ENCODE measurements at regions not wholly inside any gene's neighbourhood (a gene's known extent, or its start where the extent isn't known, plus 50 kb on each side); places are given as distances from the start of the nearest gene placed in this dataset.

DNA sequence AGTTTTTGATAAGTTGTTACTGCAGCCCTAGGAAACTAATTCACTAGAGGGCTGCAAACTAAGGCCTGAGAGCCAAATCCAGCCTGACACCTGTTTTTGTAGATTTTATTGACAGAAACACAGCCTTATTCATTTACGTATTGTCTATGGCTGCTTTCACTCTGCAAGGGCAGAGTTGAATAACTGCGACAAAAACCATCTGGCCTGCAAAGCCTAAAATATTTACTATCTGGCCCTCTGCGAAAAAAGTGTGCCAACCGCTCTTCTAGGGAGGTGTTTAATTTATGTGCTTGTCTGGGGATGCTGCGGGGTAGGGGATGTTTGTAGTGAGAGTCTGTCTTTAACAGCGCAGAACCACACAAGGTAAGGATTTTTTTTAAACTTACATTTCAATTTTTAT lies 165.0 kb upstream of the RBFOX1 start:
- TF ChIP-seq EZH2 (IDR thresholded peaks at IDR 0.05; ENCODE audit: low read length), result no peak
- TF ChIP-seq, protein P1, sequence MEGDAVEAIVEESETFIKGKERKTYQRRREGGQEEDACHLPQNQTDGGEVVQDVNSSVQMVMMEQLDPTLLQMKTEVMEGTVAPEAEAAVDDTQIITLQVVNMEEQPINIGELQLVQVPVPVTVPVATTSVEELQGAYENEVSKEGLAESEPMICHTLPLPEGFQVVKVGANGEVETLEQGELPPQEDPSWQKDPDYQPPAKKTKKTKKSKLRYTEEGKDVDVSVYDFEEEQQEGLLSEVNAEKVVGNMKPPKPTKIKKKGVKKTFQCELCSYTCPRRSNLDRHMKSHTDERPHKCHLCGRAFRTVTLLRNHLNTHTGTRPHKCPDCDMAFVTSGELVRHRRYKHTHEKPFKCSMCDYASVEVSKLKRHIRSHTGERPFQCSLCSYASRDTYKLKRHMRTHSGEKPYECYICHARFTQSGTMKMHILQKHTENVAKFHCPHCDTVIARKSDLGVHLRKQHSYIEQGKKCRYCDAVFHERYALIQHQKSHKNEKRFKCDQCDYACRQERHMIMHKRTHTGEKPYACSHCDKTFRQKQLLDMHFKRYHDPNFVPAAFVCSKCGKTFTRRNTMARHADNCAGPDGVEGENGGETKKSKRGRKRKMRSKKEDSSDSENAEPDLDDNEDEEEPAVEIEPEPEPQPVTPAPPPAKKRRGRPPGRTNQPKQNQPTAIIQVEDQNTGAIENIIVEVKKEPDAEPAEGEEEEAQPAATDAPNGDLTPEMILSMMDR (optimal IDR thresholded peaks at IDR 0.05 in 1 of 3, IDR thresholded peaks at IDR 0.05 in 1 of 3, conservative IDR thresholded peaks at IDR 0.05 in 1 of 3; ENCODE audit: extremely low read depth in 1 of 3, insufficient read depth in 2 of 3, low read length in 3 of 3), result no peak
- Histone ChIP-seq H3K27me3 (ENCODE audit: control insufficient read depth, extremely low read depth, insufficient read depth, low read length) (no peaks in the 10 kb centered on the region), H3K4me3 (ENCODE audit: control insufficient read depth in 2 of 3, extremely low read depth in 1 of 3, insufficient read depth in 2 of 3, low read depth in 1 of 3, low read length in 3 of 3) (no peak overlapping the region), H3K4me2 (ENCODE audit: control insufficient read depth, extremely low read depth, insufficient read depth, low read depth, low read length) (no peak overlapping the region), H2AFZ (ENCODE audit: control insufficient read depth, low read length) (no peak overlapping the region), H3K9me3 (ENCODE audit: control insufficient read depth, low read depth, low read length) (peaks cover 2% of the 10 kb centered on the region), H3K9ac (ENCODE audit: control insufficient read depth, extremely low read depth, insufficient read depth, low read length) (no peak overlapping the region), H3K27ac (ENCODE audit: control insufficient read depth, insufficient read depth, low read length) (no peak overlapping the region), H4K20me1 (ENCODE audit: control insufficient read depth, extremely low read depth, insufficient read depth, low read length) (no peaks in the 10 kb centered on the region), H3K4me1 (ENCODE audit: control insufficient read depth, extremely low read depth, insufficient read depth, low read length) (no peaks in the 10 kb centered on the region), H3K79me2 (ENCODE audit: control insufficient read depth, insufficient read depth, low read length) (no peaks in the 10 kb centered on the region), H3K36me3 (ENCODE audit: control insufficient read depth in 2 of 2, extremely low read depth in 1 of 2, insufficient read depth in 2 of 2, low read length in 2 of 2) (no peaks in the 10 kb centered on the region), H3K9me1 (ENCODE audit: control insufficient read depth, extremely low read depth, insufficient read depth, low read length) (no peaks in the 10 kb centered on the region)
- dilution Hi-C loops (cut with MboI; ENCODE audit: extremely low pct_ligation_motif_present, low sequenced_read_pairs), result no loop called here
- FAIRE-seq, result no peak
- DNase-seq (ENCODE audit: low read depth, low spot score), result no peak

DNA sequence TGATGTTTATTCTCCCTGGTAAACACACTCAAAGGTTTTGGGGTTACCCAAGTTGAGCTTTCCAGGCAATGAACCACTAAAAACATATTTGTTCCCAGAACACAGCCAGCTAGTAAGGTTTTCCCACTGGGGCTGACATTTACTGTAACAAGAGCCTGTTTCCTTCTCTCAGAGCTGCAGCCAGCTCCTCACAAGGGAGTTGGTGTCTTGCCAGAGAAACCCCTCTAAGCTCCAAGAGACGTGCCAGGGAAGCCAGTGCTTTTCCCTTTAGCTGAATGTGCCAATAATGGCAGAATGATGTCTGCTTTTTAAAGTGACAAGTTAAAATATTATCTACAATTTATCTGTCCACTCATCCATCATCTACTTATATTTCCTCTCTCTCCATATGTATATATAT lies 170.8 kb upstream of the RBFOX1 start:
- Histone ChIP-seq H2AFZ (ENCODE audit: control insufficient read depth, low read length) (no peak overlapping the region), H3K36me3 (ENCODE audit: control insufficient read depth in 2 of 2, extremely low read depth in 1 of 2, insufficient read depth in 2 of 2, low read length in 2 of 2) (no peaks in the 10 kb centered on the region), H3K79me2 (ENCODE audit: control insufficient read depth, insufficient read depth, low read length) (no peaks in the 10 kb centered on the region), H3K9ac (ENCODE audit: control insufficient read depth, extremely low read depth, insufficient read depth, low read length) (no peak overlapping the region), H3K9me3 (ENCODE audit: control insufficient read depth, low read depth, low read length) (peaks cover 2% of the 10 kb centered on the region), H4K20me1 (ENCODE audit: control insufficient read depth, extremely low read depth, insufficient read depth, low read length) (no peaks in the 10 kb centered on the region), H3K9me1 (ENCODE audit: control insufficient read depth, extremely low read depth, insufficient read depth, low read length) (no peaks in the 10 kb centered on the region), H3K4me1 (ENCODE audit: control insufficient read depth, extremely low read depth, insufficient read depth, low read length) (no peaks in the 10 kb centered on the region), H3K4me2 (ENCODE audit: control insufficient read depth, extremely low read depth, insufficient read depth, low read depth, low read length) (no peak overlapping the region), H3K4me3 (ENCODE audit: control insufficient read depth in 2 of 3, extremely low read depth in 1 of 3, insufficient read depth in 2 of 3, low read depth in 1 of 3, low read length in 3 of 3) (no peak overlapping the region), H3K27ac (ENCODE audit: control insufficient read depth, insufficient read depth, low read length) (no peak overlapping the region), H3K27me3 (ENCODE audit: control insufficient read depth, extremely low read depth, insufficient read depth, low read length) (no peaks in the 10 kb centered on the region)
- FAIRE-seq, result no peak
- TF ChIP-seq, protein P1 (optimal IDR thresholded peaks at IDR 0.05 in 1 of 3, IDR thresholded peaks at IDR 0.05 in 1 of 3, conservative IDR thresholded peaks at IDR 0.05 in 1 of 3; ENCODE audit: extremely low read depth in 1 of 3, insufficient read depth in 2 of 3, low read length in 3 of 3), result no peak
- TF ChIP-seq EZH2 (IDR thresholded peaks at IDR 0.05; ENCODE audit: low read length), result no peak
- DNase-seq (ENCODE audit: low read depth, low spot score), result no peak
- dilution Hi-C loops (cut with MboI; ENCODE audit: extremely low pct_ligation_motif_present, low sequenced_read_pairs), result no loop called here

Data from keratinocyte (primary cell).